Vagina (tissue), 2 donors: ENCODE measurements at regions not wholly inside any gene's neighbourhood (a gene's known extent, or its start where the extent isn't known, plus 50 kb on each side); places are given as distances from the start of the nearest gene placed in this dataset.

Experiments
- DNase-seq, 2 donors: peaks; one replicate each; pipeline ENCODE4 v3.0.0-alpha.2; 2017; ENCODE audit errors: extremely low spot score in 2 of 2
- H3K27ac ChIP-seq: fragments of 200-600 bp; sonication (generic); one replicate; pipeline ENCODE4 v1.5.1; 2019
- H3K27me3 ChIP-seq: fragments of 200-600 bp; sonication (generic); one replicate; pipeline ENCODE4 v1.5.1; 2019
- H3K36me3 ChIP-seq, 2 donors: fragments of 200-600 bp; sonication (generic); one replicate each; pipeline ENCODE4 v1.5.1; 2017 to 2019
- H3K4me1 ChIP-seq: fragments of 200-600 bp; sonication (generic); one replicate; pipeline ENCODE4 v1.5.1; 2019
- H3K4me3 ChIP-seq, 2 donors: fragments of 200-600 bp; sonication (generic); 1 replicate in 1 of 2; 2 replicates in 1 of 2; pipeline ENCODE4 v1.5.1; 2016 to 2019
- H3K9me3 ChIP-seq: fragments of 200-600 bp; sonication (generic); one replicate; pipeline ENCODE4 v1.5.1; 2019
- CTCF ChIP-seq, 3 experiments: fragments of 450-650 bp in 2 of 3; fragments of 200-600 bp in 1 of 3; sonication (generic) in 1 of 3; IDR thresholded peaks; one replicate each; pipeline ENCODE4 v1.5.1; 2017 to 2019; ENCODE audit warnings: antibody characterized with exemption in 3 of 3, mild to moderate bottlenecking in 2 of 3, moderate library complexity in 2 of 3
- POLR2A ChIP-seq, 2 donors: fragments of 450-650 bp; IDR thresholded peaks; one replicate each; pipeline ENCODE4 v1.6.1; 2017; ENCODE audit warnings: antibody characterized with exemption in 2 of 2, mild to moderate bottlenecking in 2 of 2, moderate library complexity in 2 of 2
- POLR2AphosphoS5 ChIP-seq, 2 donors: sonication (generic); formaldehyde crosslinking; IDR thresholded peaks; one replicate each; pipeline ENCODE4 v1.9.0; 2017; ENCODE audit warnings: antibody characterized with exemption in 2 of 2, mild to moderate bottlenecking in 2 of 2, low read depth in 1 of 2; ENCODE audit not compliant: insufficient read depth in 1 of 2
- intact Hi-C: fragments of 100-400 bp; cut with DNase I; formaldehyde crosslinking; loops from one replicate; pipeline ENCODE4 v1.15.1; 2023

GRCh38 chr3:34742151-34742550 is 897.2 kb upstream of the ARPP21 start:
- no peak for TF ChIP-seq CTCF (IDR thresholded peaks at IDR 0.05)
- DNase-seq: no peak

GRCh38 chr3:34758630-34759261 is 880.6 kb upstream of the ARPP21 start:
- Histone ChIP-seq H3K9me3 (no peaks in the 10 kb centered on the region), H3K27me3 (no peaks in the 10 kb centered on the region), H3K36me3 (no peaks in the 10 kb centered on the region), H3K4me1 (no peaks in the 10 kb centered on the region), H3K4me3 (no peak overlapping the region), H3K27ac (no peak overlapping the region)
- no peak for DNase-seq
- intact Hi-C loops: no loop called here
- no peak for TF ChIP-seq POLR2AphosphoS5 (IDR thresholded peaks at IDR 0.05; ENCODE audit: insufficient read depth in 1 of 2, low read depth in 1 of 2)
- TF ChIP-seq POLR2A (IDR thresholded peaks at IDR 0.05): no peak
- TF ChIP-seq CTCF (IDR thresholded peaks at IDR 0.05): no peak

More at GRCh38 chr3:34742151-34742550, 897.2 kb upstream of the ARPP21 start:
- no peaks in the 10 kb centered on the region for H3K9me3 ChIP-seq
- H3K4me1 ChIP-seq: no peaks in the 10 kb centered on the region
- H3K27ac ChIP-seq: no peak overlapping the region
- no peaks in the 10 kb centered on the region for H3K36me3 ChIP-seq
- intact Hi-C loops: no loop called here
- no peaks in the 10 kb centered on the region for H3K27me3 ChIP-seq
- H3K4me3 ChIP-seq: no peak overlapping the region

- intact Hi-C loops: no loop called here
- no peaks in the 10 kb centered on the region for H3K9me3 ChIP-seq
- H3K4me1 ChIP-seq: no peaks in the 10 kb centered on the region
- TF ChIP-seq POLR2AphosphoS5 (IDR thresholded peaks at IDR 0.05; ENCODE audit: insufficient read depth in 1 of 2, low read depth in 1 of 2) (no peak), CTCF (IDR thresholded peaks at IDR 0.05) (no peak), POLR2A (IDR thresholded peaks at IDR 0.05) (no peak)
- no peaks in the 10 kb centered on the region for H3K36me3 ChIP-seq
- no peak overlapping the region for H3K27ac ChIP-seq
- no peak overlapping the region for H3K4me3 ChIP-seq
- no peak for DNase-seq
- no peaks in the 10 kb centered on the region for H3K27me3 ChIP-seq
These were observed 861.9 kb upstream of the ARPP21 start for GRCh38 chr3:34777386-34777785.

GRCh38 chr3:34779092-34779491 is 860.2 kb upstream of the ARPP21 start:
- no peak overlapping the region for H3K4me3 ChIP-seq
- H3K27me3 ChIP-seq: no peaks in the 10 kb centered on the region
- H3K9me3 ChIP-seq: no peaks in the 10 kb centered on the region
- no peaks in the 10 kb centered on the region for H3K4me1 ChIP-seq
- no peak for DNase-seq
- no peaks in the 10 kb centered on the region for H3K36me3 ChIP-seq
- intact Hi-C loops: no loop called here
- no peak overlapping the region for H3K27ac ChIP-seq
- TF ChIP-seq CTCF (IDR thresholded peaks at IDR 0.05) (no peak), POLR2A (IDR thresholded peaks at IDR 0.05) (no peak), POLR2AphosphoS5 (IDR thresholded peaks at IDR 0.05; ENCODE audit: insufficient read depth in 1 of 2, low read depth in 1 of 2) (no peak)

GRCh38 chr3:34780294-34780693 is 859.0 kb upstream of the ARPP21 start:
- no peak for TF ChIP-seq CTCF (IDR thresholded peaks at IDR 0.05)
- TF ChIP-seq POLR2A (IDR thresholded peaks at IDR 0.05): no peak
- no peak for TF ChIP-seq POLR2AphosphoS5 (IDR thresholded peaks at IDR 0.05; ENCODE audit: insufficient read depth in 1 of 2, low read depth in 1 of 2)
- H3K9me3 ChIP-seq: no peaks in the 10 kb centered on the region
- H3K36me3 ChIP-seq: no peaks in the 10 kb centered on the region
- intact Hi-C loops: no loop called here
- no peaks in the 10 kb centered on the region for H3K27me3 ChIP-seq
- DNase-seq: no peak
- H3K4me3 ChIP-seq: no peak overlapping the region
- H3K27ac ChIP-seq: no peak overlapping the region
- H3K4me1 ChIP-seq: no peaks in the 10 kb centered on the region
